ENCODE measurements at regions not wholly inside any gene's neighbourhood (a gene's known extent, or its start where the extent isn't known, plus 50 kb on each side); places are given as distances from the start of the nearest gene placed in this dataset.
"Not testable (repeated sequence)": the region's sequence is repeated elsewhere in the genome, so short reads cannot be mapped to it uniquely, and the experiment has no call there.

DNA sequence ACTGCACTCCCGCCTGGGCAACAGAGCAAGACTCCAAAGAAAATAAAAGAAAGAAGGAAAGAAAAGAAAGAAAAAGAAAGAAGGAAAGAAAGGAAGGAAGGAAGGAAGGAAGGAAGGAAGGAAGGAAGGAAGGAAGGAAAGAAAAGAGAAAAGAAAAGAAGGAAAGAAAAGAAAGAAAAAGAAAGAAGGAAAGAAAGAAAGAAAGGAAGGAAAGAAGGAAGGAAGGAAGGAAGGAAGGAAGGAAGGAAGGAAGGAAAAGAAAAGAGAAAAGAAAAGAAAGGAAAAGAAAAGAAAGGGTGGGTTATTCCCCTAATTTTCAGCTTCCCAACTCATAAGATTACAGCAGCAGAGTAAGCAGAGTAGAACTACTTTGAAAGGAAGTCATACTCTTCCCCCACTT lies 64.4 kb downstream of the TMEM200C start:
- H3K4me1 ChIP-seq (ENCODE audit: control insufficient read depth in 2 of 2, insufficient read depth in 2 of 2, low read length in 1 of 2); H3K4me3 ChIP-seq (ENCODE audit: low read depth in 1 of 2, low read length in 2 of 2); H3K27ac ChIP-seq (ENCODE audit: low read depth in 2 of 2, low read length in 1 of 2); H3K36me3 ChIP-seq (ENCODE audit: control insufficient read depth in 2 of 2, insufficient read depth in 2 of 2, low read length in 1 of 2); H3K27me3 ChIP-seq (ENCODE audit: control insufficient read depth in 1 of 2, insufficient read depth in 2 of 2, low read length in 2 of 2); H3K9me3 ChIP-seq (ENCODE audit: control insufficient read depth in 2 of 2, insufficient read depth in 1 of 2, low read depth in 1 of 2, low read length in 1 of 2): not testable (repeated sequence)
- 85 to 97% methylated on average over 1 of the region's 1 CpG for WGBS, 2 donors

DNA sequence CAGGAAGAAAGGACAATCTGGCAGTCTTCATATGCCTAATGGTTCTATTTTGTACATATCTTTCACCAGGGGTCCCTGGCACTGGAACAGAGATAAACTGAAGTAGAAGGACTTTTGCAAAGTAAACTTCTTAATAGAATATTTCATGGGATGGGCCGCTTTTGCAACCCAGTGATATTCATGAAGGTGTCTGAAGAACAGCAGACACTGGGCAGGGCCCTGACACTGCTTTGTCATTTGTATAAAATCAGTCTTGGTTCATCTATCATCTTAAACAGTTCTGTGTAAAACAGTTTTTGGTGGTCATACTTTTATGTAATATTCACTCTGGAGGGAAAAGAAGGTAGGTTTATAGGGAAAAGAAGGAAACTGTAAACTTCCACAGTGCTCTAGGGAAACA lies 66.4 kb downstream of the TMEM200C start:
- H3K36me3 ChIP-seq (ENCODE audit: control insufficient read depth in 2 of 2, insufficient read depth in 2 of 2, low read length in 1 of 2) = no peaks in the 10 kb centered on the region
- 79 to 82% methylated on average over 1 of the region's 1 CpG for WGBS, 2 donors
- no peaks in the 10 kb centered on the region for H3K9me3 ChIP-seq (ENCODE audit: control insufficient read depth in 2 of 2, insufficient read depth in 1 of 2, low read depth in 1 of 2, low read length in 1 of 2)
- H3K4me1 ChIP-seq (ENCODE audit: control insufficient read depth in 2 of 2, insufficient read depth in 2 of 2, low read length in 1 of 2) = no peaks in the 10 kb centered on the region
- H3K27me3 ChIP-seq (ENCODE audit: control insufficient read depth in 1 of 2, insufficient read depth in 2 of 2, low read length in 2 of 2) = no peaks in the 10 kb centered on the region
- no peak overlapping the region for H3K27ac ChIP-seq (ENCODE audit: low read depth in 2 of 2, low read length in 1 of 2)
- H3K4me3 ChIP-seq (ENCODE audit: low read depth in 1 of 2, low read length in 2 of 2) = no peak overlapping the region

DNA sequence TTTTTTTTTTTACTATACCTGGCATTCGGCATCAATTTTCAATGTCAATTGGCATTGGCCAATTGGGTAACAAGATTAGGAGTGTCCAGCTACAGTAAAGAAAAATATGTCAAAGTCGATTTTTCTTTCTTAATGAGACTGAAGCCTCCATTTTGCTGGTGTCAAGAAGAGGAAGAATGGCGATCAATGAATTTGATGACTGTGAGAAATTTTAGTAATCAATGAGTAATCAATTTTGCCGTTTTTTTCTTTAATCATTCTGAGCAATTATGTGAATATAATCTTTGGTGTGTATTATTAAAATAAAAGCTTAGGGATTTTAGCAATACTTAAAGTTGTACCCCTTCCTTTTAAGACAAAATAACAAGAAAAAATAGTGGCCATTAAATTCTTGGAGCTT lies 69.7 kb downstream of the TMEM200C start:
- Histone ChIP-seq H3K4me3 (ENCODE audit: low read depth in 1 of 2, low read length in 2 of 2) (no peak overlapping the region), H3K36me3 (ENCODE audit: control insufficient read depth in 2 of 2, insufficient read depth in 2 of 2, low read length in 1 of 2) (no peaks in the 10 kb centered on the region), H3K9me3 (ENCODE audit: control insufficient read depth in 2 of 2, insufficient read depth in 1 of 2, low read depth in 1 of 2, low read length in 1 of 2) (no peaks in the 10 kb centered on the region), H3K27me3 (ENCODE audit: control insufficient read depth in 1 of 2, insufficient read depth in 2 of 2, low read length in 2 of 2) (no peaks in the 10 kb centered on the region), H3K27ac (ENCODE audit: low read depth in 2 of 2, low read length in 1 of 2) (no peak overlapping the region), H3K4me1 (ENCODE audit: control insufficient read depth in 2 of 2, insufficient read depth in 2 of 2, low read length in 1 of 2) (no peaks in the 10 kb centered on the region)
- WGBS, 2 donors = 81 to 82% methylated on average over 4 of the region's 4 CpGs

DNA sequence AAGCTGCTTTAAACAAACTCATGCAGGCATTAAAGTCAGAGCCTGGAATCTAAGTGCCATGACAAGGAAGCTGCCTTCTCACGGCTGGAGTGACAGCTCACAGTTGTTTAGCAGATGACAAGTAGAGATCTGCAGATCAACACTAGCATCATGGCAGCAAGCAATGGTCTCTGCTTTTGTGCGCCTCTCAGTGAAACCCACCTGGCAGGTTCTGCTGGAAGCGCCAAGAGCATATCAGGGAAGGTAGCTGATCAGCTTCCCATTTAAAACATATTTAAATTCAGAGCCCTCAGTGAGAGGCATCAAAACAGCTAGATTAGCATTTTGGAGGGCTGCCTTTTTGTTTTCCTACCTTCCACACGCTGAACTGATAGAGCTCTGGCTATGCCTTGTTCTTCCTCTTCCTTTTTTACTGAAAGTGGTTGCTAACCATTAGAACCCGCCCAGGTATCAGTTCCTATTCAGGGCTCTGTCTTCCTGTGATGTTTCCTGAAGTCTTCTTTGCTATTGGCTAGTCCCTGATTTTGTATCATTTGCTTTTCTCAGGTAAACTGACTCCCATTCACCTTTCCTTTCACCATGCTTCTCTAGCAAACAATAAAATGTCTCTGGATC lies 70.8 kb downstream of the TMEM200C start:
- Histone ChIP-seq H3K4me1 (ENCODE audit: control insufficient read depth in 2 of 2, insufficient read depth in 2 of 2, low read length in 1 of 2) (no peaks in the 10 kb centered on the region), H3K36me3 (ENCODE audit: control insufficient read depth in 2 of 2, insufficient read depth in 2 of 2, low read length in 1 of 2) (no peaks in the 10 kb centered on the region), H3K9me3 (ENCODE audit: control insufficient read depth in 2 of 2, insufficient read depth in 1 of 2, low read depth in 1 of 2, low read length in 1 of 2) (no peaks in the 10 kb centered on the region), H3K4me3 (ENCODE audit: low read depth in 1 of 2, low read length in 2 of 2) (no peak overlapping the region), H3K27me3 (ENCODE audit: control insufficient read depth in 1 of 2, insufficient read depth in 2 of 2, low read length in 2 of 2) (no peaks in the 10 kb centered on the region), H3K27ac (ENCODE audit: low read depth in 2 of 2, low read length in 1 of 2) (no peak overlapping the region)
- 33 to 34% methylated on average over 5 of the region's 5 CpGs for WGBS, 2 donors

DNA sequence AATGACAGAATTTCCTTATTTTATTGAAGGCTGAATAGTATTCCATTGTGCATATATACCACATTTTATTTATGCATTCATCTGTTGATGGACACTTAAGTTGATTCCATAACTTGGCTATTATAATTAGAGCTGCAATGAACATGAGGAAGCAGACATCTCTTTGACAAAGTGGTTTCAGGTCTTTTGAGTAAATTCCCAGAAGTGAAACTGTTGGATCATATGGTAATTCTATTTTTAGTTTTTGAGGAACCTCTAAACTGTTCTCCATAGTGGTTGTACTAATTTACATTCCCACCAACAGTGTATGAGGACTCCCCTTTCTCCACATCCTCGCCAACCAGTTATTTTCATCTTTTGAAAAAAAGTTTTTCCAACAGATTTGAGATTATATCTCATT lies 77.5 kb downstream of the TMEM200C start:
- no peak overlapping the region for H3K4me3 ChIP-seq (ENCODE audit: low read depth in 1 of 2, low read length in 2 of 2)
- no peak overlapping the region for H3K27ac ChIP-seq (ENCODE audit: low read depth in 2 of 2, low read length in 1 of 2)
- WGBS, 2 donors = 52 to 63% methylated on average over 1 of the region's 1 CpG
- H3K36me3 ChIP-seq (ENCODE audit: control insufficient read depth in 2 of 2, insufficient read depth in 2 of 2, low read length in 1 of 2) = no peaks in the 10 kb centered on the region
- H3K9me3 ChIP-seq (ENCODE audit: control insufficient read depth in 2 of 2, insufficient read depth in 1 of 2, low read depth in 1 of 2, low read length in 1 of 2) = no peaks in the 10 kb centered on the region
- no peaks in the 10 kb centered on the region for H3K4me1 ChIP-seq (ENCODE audit: control insufficient read depth in 2 of 2, insufficient read depth in 2 of 2, low read length in 1 of 2)
- no peaks in the 10 kb centered on the region for H3K27me3 ChIP-seq (ENCODE audit: control insufficient read depth in 1 of 2, insufficient read depth in 2 of 2, low read length in 2 of 2)

DNA sequence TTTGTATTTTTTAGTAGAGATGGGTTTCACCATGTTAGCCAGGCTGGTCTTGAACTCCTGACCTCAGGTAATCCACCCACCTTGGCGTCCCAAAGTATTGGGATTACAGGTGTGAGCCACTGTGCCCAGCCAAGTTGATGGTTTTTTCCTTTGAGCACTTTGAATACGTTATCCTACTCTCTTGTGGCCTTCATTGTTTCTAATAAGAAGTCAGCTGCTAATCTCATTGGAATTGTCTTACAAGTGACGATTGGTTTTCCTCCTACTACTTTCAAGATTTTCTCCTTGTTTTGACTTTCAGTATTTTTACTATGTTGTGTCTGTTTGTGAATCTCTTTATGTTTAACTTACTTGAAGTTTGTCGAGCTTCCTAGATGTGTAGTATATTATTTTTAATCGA lies 88.5 kb downstream of the TMEM200C start:
- no peak overlapping the region for H3K4me3 ChIP-seq (ENCODE audit: low read depth in 1 of 2, low read length in 2 of 2)
- H3K4me1 ChIP-seq (ENCODE audit: control insufficient read depth in 2 of 2, insufficient read depth in 2 of 2, low read length in 1 of 2) = no peaks in the 10 kb centered on the region
- WGBS, 2 donors = 85 to 86% methylated on average over 5 of the region's 5 CpGs
- peaks cover 0 to 2% of the 10 kb centered on the region in 2 donors for H3K9me3 ChIP-seq (ENCODE audit: control insufficient read depth in 2 of 2, insufficient read depth in 1 of 2, low read depth in 1 of 2, low read length in 1 of 2)
- H3K27me3 ChIP-seq (ENCODE audit: control insufficient read depth in 1 of 2, insufficient read depth in 2 of 2, low read length in 2 of 2) = peaks cover 0 to under 1% of the 10 kb centered on the region in 2 donors
- H3K27ac ChIP-seq (ENCODE audit: low read depth in 2 of 2, low read length in 1 of 2) = no peak overlapping the region
- no peaks in the 10 kb centered on the region for H3K36me3 ChIP-seq (ENCODE audit: control insufficient read depth in 2 of 2, insufficient read depth in 2 of 2, low read length in 1 of 2)

DNA sequence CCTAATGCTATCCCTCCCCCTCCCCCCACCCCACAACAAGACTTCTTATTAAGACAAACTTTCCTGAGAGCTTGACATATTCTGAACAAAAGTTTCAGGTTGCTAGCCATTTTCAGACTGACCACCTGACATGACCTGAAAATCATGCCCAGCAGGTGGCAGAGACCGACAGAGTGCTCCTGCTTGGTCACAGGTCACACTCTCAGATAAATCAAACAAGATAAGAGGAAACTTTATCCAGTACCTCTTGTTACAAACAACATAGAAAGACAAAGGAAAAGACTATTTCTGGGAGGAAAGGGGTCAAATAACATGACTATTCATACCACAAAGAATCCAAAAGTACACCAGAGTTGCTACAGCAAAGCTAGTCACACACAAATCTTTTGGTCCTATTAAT lies 107.4 kb downstream of the TMEM200C start:
- no peaks in the 10 kb centered on the region for H3K4me1 ChIP-seq (ENCODE audit: control insufficient read depth in 2 of 2, insufficient read depth in 2 of 2, low read length in 1 of 2)
- WGBS, 2 donors = 21 to 27% methylated on average over 1 of the region's 1 CpG
- no peak overlapping the region for H3K27ac ChIP-seq (ENCODE audit: low read depth in 2 of 2, low read length in 1 of 2)
- no peaks in the 10 kb centered on the region for H3K9me3 ChIP-seq (ENCODE audit: control insufficient read depth in 2 of 2, insufficient read depth in 1 of 2, low read depth in 1 of 2, low read length in 1 of 2)
- H3K4me3 ChIP-seq (ENCODE audit: low read depth in 1 of 2, low read length in 2 of 2) = no peak overlapping the region
- no peaks in the 10 kb centered on the region for H3K36me3 ChIP-seq (ENCODE audit: control insufficient read depth in 2 of 2, insufficient read depth in 2 of 2, low read length in 1 of 2)
- no peaks in the 10 kb centered on the region for H3K27me3 ChIP-seq (ENCODE audit: control insufficient read depth in 1 of 2, insufficient read depth in 2 of 2, low read length in 2 of 2)

DNA sequence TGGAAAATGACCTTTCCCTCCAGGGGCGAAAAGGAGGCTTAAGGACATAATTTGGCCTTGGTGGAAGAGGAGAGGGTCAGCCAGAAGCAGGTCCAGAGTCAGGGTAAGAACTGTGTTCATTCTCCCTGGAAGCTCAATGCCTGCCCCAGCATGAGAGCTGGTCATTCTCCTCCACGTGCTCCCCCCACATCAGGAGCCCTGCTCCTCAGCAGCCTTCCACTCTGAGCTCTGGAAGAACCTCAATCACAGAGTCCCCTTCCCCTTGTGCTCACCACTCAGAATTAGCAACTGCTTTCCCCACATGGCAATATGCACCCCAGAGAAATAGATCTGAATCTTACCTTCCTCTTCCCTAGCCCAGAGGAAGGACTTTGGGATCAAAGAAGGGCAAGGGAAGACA lies 115.4 kb downstream of the TMEM200C start:
- WGBS, 2 donors = 15 to 26% methylated on average over 2 of the region's 2 CpGs
- Histone ChIP-seq H3K27me3 (ENCODE audit: control insufficient read depth in 1 of 2, insufficient read depth in 2 of 2, low read length in 2 of 2) (no peaks in the 10 kb centered on the region), H3K9me3 (ENCODE audit: control insufficient read depth in 2 of 2, insufficient read depth in 1 of 2, low read depth in 1 of 2, low read length in 1 of 2) (no peaks in the 10 kb centered on the region), H3K4me1 (ENCODE audit: control insufficient read depth in 2 of 2, insufficient read depth in 2 of 2, low read length in 1 of 2) (no peaks in the 10 kb centered on the region), H3K36me3 (ENCODE audit: control insufficient read depth in 2 of 2, insufficient read depth in 2 of 2, low read length in 1 of 2) (no peaks in the 10 kb centered on the region), H3K27ac (ENCODE audit: low read depth in 2 of 2, low read length in 1 of 2) (no peak overlapping the region), H3K4me3 (ENCODE audit: low read depth in 1 of 2, low read length in 2 of 2) (no peak overlapping the region)

DNA sequence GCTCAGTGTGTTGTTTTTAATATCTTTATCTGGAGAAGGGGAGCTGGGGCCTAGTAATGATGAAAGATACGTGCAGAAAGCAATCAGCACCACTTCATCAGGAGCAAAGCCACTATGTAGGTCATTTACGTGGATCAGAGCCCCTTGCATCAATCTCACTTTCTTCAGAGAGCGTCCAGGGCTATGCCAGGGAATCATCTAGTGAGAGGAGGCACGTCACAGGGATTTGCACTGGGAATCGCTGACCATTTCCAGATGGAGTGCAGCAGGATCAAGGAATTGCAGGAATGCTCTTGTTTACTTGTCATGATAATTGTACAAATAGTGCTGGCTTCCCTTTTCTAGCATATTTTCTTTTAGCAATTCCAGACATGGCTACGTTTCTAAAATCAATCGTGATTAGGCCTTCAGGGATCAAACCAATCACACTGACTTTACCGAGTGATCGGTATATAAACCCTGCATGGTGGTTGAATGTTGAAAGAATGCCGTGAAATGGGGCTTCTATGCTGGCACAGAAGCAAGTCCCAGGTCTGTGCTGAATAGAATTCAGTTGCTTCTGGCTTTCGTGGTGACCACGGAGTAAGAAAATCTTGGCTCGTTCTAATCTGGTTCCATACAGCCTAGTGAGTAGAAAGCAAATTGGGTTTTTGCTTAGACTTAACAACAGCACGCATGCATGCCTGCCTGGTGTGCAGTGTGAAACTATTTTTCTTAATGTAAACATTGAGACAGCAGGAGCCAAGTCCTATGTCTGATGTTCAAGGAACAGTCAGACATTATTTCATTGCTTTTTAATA lies 122.8 kb downstream of the TMEM200C start:
- no peak overlapping the region for H3K4me3 ChIP-seq (ENCODE audit: low read depth in 1 of 2, low read length in 2 of 2)
- no peak overlapping the region for H3K27ac ChIP-seq (ENCODE audit: low read depth in 2 of 2, low read length in 1 of 2)
- WGBS, 2 donors = 45 to 48% methylated on average over 14 of the region's 14 CpGs
- H3K36me3 ChIP-seq (ENCODE audit: control insufficient read depth in 2 of 2, insufficient read depth in 2 of 2, low read length in 1 of 2) = no peaks in the 10 kb centered on the region
- no peaks in the 10 kb centered on the region for H3K27me3 ChIP-seq (ENCODE audit: control insufficient read depth in 1 of 2, insufficient read depth in 2 of 2, low read length in 2 of 2)
- no peaks in the 10 kb centered on the region for H3K4me1 ChIP-seq (ENCODE audit: control insufficient read depth in 2 of 2, insufficient read depth in 2 of 2, low read length in 1 of 2)
- no peaks in the 10 kb centered on the region for H3K9me3 ChIP-seq (ENCODE audit: control insufficient read depth in 2 of 2, insufficient read depth in 1 of 2, low read depth in 1 of 2, low read length in 1 of 2)

DNA sequence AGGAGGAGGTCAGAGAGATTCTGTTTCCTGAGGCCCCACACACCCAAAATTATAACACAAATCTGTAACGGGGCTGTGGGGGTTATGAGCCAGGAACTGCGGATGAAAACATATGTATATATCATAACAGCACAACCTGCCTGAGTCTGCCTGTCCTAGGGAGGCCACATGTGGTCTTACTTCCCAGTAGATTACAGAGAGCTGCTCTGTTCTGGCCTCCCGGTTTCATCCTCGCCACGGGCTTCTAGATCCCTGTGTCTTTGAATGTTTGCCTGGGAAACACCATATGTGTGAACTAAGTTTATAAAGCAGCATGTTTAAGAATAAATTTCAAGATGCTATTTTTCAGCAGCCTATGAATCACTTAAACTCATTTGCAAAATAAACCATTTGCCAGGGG lies 124.0 kb downstream of the TMEM200C start:
- no peaks in the 10 kb centered on the region for H3K36me3 ChIP-seq (ENCODE audit: control insufficient read depth in 2 of 2, insufficient read depth in 2 of 2, low read length in 1 of 2)
- no peak overlapping the region for H3K27ac ChIP-seq (ENCODE audit: low read depth in 2 of 2, low read length in 1 of 2)
- H3K4me1 ChIP-seq (ENCODE audit: control insufficient read depth in 2 of 2, insufficient read depth in 2 of 2, low read length in 1 of 2) = no peaks in the 10 kb centered on the region
- WGBS, 2 donors = 80 to 86% methylated on average over 5 of the region's 5 CpGs
- no peaks in the 10 kb centered on the region for H3K9me3 ChIP-seq (ENCODE audit: control insufficient read depth in 2 of 2, insufficient read depth in 1 of 2, low read depth in 1 of 2, low read length in 1 of 2)
- no peak overlapping the region for H3K4me3 ChIP-seq (ENCODE audit: low read depth in 1 of 2, low read length in 2 of 2)
- no peaks in the 10 kb centered on the region for H3K27me3 ChIP-seq (ENCODE audit: control insufficient read depth in 1 of 2, insufficient read depth in 2 of 2, low read length in 2 of 2)

Data from esophagus (tissue), 2 donors.